NCI-H82 (cell line): ENCODE measurements at regions not wholly inside any gene's neighbourhood (a gene's known extent, or its start where the extent isn't known, plus 50 kb on each side); places are given as distances from the start of the nearest gene placed in this dataset.

Experiments
- DNase-seq: peaks from one replicate; lab custom pipeline; 2025; lab: John Stamatoyannopoulos, UW

DNA sequence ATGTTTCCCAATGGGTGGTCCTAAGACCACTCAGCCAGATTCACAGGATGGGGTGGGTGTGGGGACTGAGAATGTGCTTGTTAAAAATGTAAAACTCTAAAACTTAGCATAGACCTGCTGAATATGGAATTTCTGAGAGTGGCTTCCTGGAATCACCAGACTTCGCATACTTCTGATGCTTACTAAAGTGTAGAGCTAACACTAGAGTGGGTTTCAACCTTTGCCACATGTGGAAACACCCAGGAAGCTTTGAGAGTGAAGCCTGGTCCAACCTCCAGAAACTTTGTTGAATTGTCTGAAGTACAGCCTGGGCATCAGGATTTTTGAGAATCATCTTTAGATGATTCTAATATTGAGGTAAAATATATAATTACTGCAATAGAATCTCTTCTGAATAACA, 167.8 kb upstream of the EDNRA start:
- DNase-seq: no peak

GRCh38 chr4:147318586-147318985, 162.3 kb upstream of the EDNRA start:
- DNase-seq: no peak

GRCh38 chr4:147325571-147325981, 155.3 kb upstream of the EDNRA start:
- DNase-seq: no peak

- DNase-seq: no peak
These were observed 154.3 kb upstream of the EDNRA start for GRCh38 chr4:147326591-147326990.

GRCh38 chr4:147327322-147327721, 153.6 kb upstream of the EDNRA start:
- DNase-seq: no peak

DNA sequence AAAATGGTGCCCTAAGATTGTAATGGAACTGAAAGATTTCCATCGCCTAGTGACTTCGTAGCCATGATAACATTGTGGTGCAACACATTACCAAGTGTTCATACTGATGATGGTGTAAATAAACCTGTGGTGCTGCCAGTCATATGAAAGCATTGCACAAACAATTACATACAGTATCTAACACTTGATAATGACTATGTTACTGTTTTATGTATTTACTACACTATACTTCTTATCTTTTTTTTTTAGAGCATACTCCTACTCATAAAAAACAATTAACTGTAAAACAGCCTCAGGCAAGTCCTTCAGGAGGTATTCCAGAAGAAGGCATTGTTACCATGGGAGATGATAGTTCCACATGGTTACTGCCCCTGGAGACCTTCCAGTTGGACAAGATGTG, 152.7 kb upstream of the EDNRA start:
- no peak for DNase-seq

DNA sequence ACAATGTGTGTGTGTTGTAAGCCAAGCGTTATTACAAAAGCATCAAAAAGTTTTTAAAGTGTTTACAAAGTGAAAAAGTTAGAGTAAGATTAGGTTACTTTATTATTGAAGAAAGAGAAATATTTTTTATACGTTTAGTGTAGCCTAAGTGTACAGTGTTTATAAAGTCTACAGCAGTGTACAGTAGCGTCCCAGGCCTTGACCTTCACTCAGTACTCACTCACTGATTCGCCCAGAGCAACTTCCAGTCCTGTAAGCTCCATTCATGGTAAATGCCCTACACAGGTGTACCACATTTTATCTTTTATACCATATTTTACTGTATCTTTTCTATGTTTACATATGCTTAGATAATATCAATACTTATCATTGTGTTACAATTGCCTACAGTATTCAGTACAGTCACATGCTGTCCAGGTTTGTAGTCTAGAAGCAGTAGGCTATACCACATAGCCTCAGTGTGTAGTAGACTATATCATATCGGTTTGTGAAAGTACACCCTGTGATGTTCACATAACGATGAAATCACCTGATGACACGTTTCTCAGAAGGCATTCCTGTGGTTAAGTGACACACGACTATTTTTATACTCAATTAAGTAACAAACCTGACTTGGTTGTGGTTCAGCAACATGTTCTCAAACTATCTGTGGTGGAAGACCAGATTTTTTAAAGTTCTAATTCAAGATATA, 152.0 kb upstream of the EDNRA start:
- DNase-seq: no peak

GRCh38 chr4:147332091-147332490, 148.8 kb upstream of the EDNRA start:
- DNase-seq: no peak

DNA sequence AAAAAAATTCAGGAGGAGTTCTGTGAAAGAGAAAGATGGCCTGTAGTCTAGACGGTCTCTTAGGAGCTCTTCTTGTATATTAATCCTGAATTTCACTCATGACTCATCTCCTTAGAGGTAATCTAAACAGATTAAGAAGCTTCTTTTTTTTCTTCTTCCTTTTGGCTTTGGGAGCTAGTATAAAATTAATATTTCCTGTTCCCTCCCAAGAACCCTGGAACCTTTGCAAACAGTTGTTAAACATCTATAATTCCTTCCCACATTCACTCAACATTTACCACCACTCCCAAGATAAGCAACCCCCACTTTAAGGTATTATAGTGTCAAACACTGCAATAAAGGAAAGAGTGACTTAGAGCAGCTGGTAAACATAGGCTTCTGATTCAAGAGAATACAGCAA, 146.4 kb upstream of the EDNRA start:
- DNase-seq: no peak

DNA sequence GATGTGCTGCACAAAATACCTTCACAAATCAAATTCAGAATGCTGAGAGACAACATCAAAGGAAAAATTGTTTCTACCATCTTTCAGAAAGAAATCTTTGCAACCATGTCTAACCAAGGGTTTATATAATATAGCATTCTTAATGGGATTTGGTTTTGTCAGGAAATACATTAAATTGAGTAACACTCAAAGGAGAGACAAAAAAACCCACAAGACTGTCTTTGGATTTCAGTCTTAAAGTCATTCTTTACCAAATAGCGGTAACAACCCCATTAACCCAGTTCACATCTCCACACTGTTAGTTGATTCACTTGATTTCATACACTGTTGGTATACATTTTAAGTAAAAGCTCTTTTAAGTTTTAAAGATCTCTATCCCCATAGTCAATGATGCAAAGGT, 145.7 kb upstream of the EDNRA start:
- no peak for DNase-seq

GRCh38 chr4:147336252-147336651, 144.6 kb upstream of the EDNRA start:
- no peak for DNase-seq

GRCh38 chr4:147339100-147339499, 141.8 kb upstream of the EDNRA start:
- DNase-seq: no peak

DNA sequence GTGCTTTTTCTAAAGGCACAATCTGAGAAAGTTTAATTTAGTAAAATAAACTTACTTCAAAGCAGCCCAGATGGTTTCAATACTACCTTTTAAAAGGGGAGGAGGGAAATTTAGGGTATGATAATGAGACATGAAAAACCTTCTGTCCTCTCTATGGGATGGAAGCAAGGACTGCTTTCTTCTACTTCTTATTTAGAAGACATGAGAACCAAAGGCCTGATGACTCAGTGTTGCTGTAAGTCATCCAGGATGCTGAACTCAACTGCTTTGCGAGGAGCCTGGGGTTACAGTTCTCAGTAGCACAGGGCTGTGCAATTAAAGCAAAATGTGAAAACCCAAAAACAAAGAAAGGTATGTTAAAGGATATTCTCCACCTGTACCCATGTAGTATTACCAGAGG, 140.8 kb upstream of the EDNRA start:
- no peak for DNase-seq

GRCh38 chr4:147340591-147341120, 140.2 kb upstream of the EDNRA start:
- DNase-seq: no peak

GRCh38 chr4:147343692-147344091, 137.2 kb upstream of the EDNRA start:
- no peak for DNase-seq

DNA sequence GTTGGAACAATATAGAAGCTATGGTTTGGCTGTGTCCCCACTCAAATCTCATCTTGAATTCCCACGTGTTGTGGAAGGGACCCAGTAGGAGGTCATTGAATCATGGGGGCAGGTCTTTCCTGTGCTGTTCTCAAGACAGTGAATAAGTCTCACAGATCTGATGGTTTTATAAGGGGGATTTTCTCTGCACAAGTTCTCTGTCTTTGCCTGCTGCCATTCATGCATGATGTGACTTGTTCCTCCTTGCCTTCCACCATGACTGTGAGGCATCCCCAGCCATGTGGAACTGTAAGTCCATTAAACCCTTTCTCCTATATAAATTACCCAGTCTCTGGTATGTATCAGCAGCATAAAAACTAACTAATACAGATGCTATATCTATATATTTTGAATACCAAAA, 135.2 kb upstream of the EDNRA start:
- no peak for DNase-seq

DNA sequence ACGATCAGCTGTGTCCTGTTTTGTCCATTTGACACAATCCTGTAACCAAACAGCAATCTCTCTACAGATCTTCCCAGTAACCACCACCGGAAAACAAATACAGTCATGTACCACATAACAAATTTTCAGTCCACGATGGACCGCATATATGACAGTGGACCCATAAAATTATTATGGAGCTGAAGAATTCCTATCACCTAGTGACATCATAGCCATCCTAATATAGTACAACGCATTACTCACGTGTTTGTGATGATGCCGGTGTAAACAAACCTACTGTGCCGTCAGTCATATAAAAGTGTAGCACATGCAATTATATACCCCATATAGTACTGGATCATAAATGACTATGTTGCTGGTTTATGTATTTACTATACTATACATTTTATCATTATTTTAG, 133.7 kb upstream of the EDNRA start:
- DNase-seq: no peak

DNA sequence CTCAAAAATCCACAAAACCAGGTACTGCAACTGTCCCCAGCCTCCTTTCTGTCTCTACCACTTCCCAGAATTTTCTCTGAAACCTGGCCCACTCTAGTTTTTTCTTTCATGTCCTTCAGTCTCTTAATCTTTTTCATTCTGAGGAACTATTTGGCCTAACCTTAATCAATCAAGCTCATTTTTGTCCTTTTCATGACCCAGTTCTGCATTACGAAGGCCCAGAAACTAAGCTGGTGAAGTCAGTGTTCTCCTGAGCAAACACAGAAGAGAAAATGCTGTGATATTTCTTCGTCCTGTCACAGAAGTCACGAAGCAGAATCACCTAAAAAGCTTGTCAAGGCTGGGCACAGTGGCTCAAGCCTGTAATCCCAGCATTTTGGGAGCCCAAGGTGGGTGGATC, 131.7 kb upstream of the EDNRA start:
- no peak for DNase-seq

- DNase-seq: no peak
These were observed 129.7 kb upstream of the EDNRA start for GRCh38 chr4:147351083-147351787.

DNA sequence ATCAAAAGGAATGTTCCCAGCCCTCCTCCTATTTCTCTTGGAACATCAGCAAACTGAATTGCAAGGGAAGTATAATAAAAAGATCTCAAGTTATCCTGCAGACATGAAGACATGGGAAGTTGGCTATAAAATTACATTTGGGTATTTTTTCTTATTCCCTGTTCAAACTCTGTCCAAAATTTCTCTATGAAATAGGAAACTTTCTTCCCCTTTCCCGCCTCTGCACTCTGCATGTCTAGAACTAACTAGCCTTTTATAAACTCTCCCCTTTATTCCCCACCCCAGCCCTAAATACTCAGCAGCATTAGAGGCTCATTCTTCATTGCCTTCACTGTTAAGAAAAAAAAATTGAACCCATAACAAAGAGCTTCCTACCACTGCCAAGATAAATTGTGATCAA, 126.7 kb upstream of the EDNRA start:
- DNase-seq: no peak

DNA sequence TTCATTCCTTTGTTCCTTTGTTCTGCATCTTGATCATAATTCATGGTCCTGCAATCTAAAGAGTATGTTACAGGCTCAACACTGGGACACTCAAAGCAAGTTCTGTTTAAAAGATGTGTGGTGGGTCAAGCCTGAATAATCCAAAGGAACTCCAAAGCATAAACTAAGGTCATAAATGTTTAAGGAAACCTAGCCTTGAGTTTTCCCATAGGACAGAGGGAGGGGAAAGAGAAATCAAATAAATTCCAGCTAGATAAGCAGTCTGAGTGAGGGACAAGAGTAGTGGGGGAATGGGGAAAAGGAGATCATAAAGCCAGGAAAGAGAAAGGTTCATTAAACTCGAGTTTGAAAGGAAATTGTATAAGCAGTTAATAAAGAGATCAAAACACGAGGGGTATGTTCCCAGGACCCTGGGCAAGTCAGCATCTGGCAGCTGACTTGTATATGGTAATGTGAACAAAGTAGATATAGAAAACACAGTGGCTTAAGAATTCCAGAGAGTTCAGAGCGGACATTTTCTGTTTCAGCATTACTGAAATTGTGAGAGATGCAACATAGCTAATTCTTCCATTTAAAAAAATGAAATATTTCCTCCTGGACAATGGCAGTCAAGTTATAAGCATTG, 125.8 kb upstream of the EDNRA start:
- DNase-seq: no peak

DNA sequence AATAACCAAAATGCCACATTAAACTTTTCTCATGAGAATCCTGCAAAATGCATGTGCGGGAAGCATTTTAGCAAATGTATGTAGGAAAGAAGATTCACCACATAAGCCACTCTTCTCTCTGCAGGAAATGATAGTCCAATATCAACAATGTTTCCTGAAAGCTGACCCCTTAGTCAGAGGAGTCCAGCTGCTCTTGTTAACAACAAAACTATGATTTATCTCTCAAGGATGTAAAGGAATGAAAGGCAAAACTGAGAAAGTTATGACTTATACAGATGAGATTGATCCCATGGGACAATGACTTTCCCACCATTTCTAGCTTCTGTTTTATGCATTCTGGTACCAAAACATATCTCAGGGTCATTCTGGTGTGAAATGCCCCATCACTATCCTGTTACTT, 125.0 kb upstream of the EDNRA start:
- DNase-seq: no peak

GRCh38 chr4:147360301-147360700, 120.6 kb upstream of the EDNRA start:
- no peak for DNase-seq
